ENCODE measurements at regions not wholly inside any gene's neighbourhood (a gene's known extent, or its start where the extent isn't known, plus 50 kb on each side); places are given as distances from the start of the nearest gene placed in this dataset.

- Histone ChIP-seq H3K4me1 (ENCODE audit: insufficient read depth, low read length) (peaks cover 6% of the 10 kb centered on the region), H3K4ac (ENCODE audit: low read depth, low read length) (no peak overlapping the region), H2AFZ (ENCODE audit: low read length) (no peak overlapping the region), H3K23ac (ENCODE audit: insufficient read length, low read depth, low read length) (no peak overlapping the region), H3K23me2 (ENCODE audit: insufficient read length, low read depth, low read length, poor library complexity, severe bottlenecking) (no peaks in the 10 kb centered on the region), H4K20me1 (ENCODE audit: control insufficient read depth, insufficient read depth, insufficient read length) (no peaks in the 10 kb centered on the region), H3K18ac (ENCODE audit: insufficient read length, low read depth, low read length) (no peak overlapping the region), H4K5ac (ENCODE audit: insufficient read length, low read depth, low read length) (no peak overlapping the region), H3K4me2 (ENCODE audit: insufficient read depth, insufficient read length, low read length) (peak overlapping the region; percentile 23), H2BK120ac (ENCODE audit: low read depth, low read length, poor library complexity, severe bottlenecking) (no peak overlapping the region), H3K79me2 (ENCODE audit: insufficient read depth, low read length) (no peaks in the 10 kb centered on the region), H3K9me3 (ENCODE audit: control insufficient read depth, low read depth, low read length) (no peaks in the 10 kb centered on the region), H3K79me1 (ENCODE audit: insufficient read depth, low read depth, low read length, poor library complexity, severe bottlenecking) (no peaks in the 10 kb centered on the region), H2AK5ac (ENCODE audit: insufficient read length, low read length) (no peak overlapping the region), H4K8ac (replicated peaks; ENCODE audit: insufficient read length, low read depth, low read length) (no peak overlapping the region), H3K56ac (ENCODE audit: insufficient read length, low read depth, low read length) (no peak overlapping the region), H3T11ph (ENCODE audit: low read length) (no peak overlapping the region), H2BK20ac (ENCODE audit: low read depth, low read length, poor library complexity, severe bottlenecking) (no peak overlapping the region), H2BK5ac (ENCODE audit: insufficient read length, low read length) (no peak overlapping the region), H3K9ac (ENCODE audit: extremely low read depth, insufficient read length, low read length) (no peak overlapping the region), H3K14ac (ENCODE audit: insufficient read depth, low read length) (no peak overlapping the region), H3K27ac (ENCODE audit: insufficient read length, low read depth, low read length) (no peak overlapping the region), H3K27me3 (ENCODE audit: insufficient read depth, low read length) (peaks cover 26% of the 10 kb centered on the region; the same call in 1 of the 2 replicates), H4K91ac (ENCODE audit: insufficient read length, low read depth, low read length) (no peak overlapping the region), H2BK12ac (ENCODE audit: insufficient read length, low read depth, low read length) (no peak overlapping the region), H2BK15ac (ENCODE audit: low read depth, low read length) (no peak overlapping the region)
- no peak for DNase-seq
- WGBS (ENCODE audit: extremely low coverage, insufficient read length, low lambda C conversion rate), result no CpG with 5 or more reads among the region's 9 CpGs
- H3K27ac Mint-ChIP-seq, result no peak overlapping the region
- H3K36me3 Mint-ChIP-seq (ENCODE audit: insufficient read depth in 1 of 3, low read depth in 3 of 3), result peaks cover 0 to 2% (median 0%) of the 10 kb centered on the region in 3 experiments; a peak in 2 of 7 replicates
- H3K9me3 Mint-ChIP-seq, result peaks cover 10 to 11% of the 10 kb centered on the region in 2 experiments; a peak in 4 of 5 replicates
- H3K27me3 Mint-ChIP-seq (ENCODE audit: low read depth), result peaks cover 55% of the 10 kb centered on the region
- peak overlapping the region in 1 of 2 experiments; percentile 59; a peak in 3 of 5 replicates for H3K4me3 Mint-ChIP-seq
- TF ChIP-seq CTCF (conservative IDR thresholded peaks at IDR 0.05), result no peak
- peaks cover 29 to 38% of the 10 kb centered on the region in 2 experiments for H3K4me1 Mint-ChIP-seq
These were observed 58.4 kb downstream of the FZD10 start for GRCh38 chr12:130220706-130221100.

All from H9 (cell line).